ENCODE measurements at regions not wholly inside any gene's neighbourhood (a gene's known extent, or its start where the extent isn't known, plus 50 kb on each side); places are given as distances from the start of the nearest gene placed in this dataset.
A peak's percentile ranks its signal among the peaks of the same experiment; 100 is the strongest.

DNA sequence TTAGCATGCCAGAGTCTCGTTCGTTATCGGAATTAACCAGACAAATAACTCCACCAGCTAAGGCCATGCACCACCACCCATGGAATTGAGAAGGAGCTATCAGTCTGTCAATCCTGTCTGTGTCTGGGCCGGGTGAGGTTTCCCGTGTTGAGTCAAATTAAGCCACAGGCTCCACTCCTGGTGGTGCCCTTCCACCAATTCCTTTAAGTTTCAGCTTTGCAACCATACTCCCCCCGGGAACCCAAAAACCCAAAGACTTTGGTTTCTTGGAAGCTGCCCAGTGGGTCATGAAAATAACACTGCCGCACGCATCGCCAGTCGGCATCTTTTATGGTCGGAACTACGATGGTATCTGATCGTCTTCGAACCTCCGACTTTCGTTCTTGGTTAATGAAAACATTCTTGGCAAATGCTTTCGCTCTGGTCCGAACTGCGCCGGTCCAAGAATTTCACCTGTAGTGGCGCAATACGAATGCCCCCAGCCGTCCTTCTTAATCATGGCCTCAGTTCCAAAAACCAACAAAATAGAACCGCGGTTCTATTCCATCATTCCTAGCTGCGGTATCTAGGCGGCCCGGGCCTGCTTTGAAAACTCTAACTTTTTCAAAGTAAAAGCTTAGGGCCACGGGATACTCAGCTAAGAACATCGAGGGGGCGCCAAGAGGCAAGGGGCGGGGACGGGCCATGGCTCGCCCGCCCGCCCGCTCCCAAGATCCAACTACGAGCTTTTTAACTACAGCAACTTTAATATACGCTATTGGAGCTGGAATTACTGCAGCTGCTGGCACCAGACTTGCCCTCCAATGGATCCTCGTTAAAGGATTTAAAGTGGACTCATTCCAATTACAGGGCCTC is 1958.5 kb upstream of the DEFB115 start:
- H3K27me3 ChIP-seq (ENCODE audit: control insufficient read depth, insufficient read depth, low read length) = no peaks in the 10 kb centered on the region
- intact Hi-C loops (cut with DNase I) = no loop called here
- H3K9ac ChIP-seq (ENCODE audit: low read length in 3 of 3) = no peak overlapping the region
- no peak overlapping the region for H3K27ac ChIP-seq (ENCODE audit: low read depth in 2 of 2, low read length in 2 of 2)
- H3K36me3 ChIP-seq (ENCODE audit: control insufficient read depth in 2 of 3, insufficient read depth in 3 of 3, low read length in 3 of 3) = no peaks in the 10 kb centered on the region
- FAIRE-seq (no peak), DNase-seq (no peak)
- H3K4me3 ChIP-seq (ENCODE audit: low read length in 3 of 3) = no peak overlapping the region
- H3K9me3 ChIP-seq (ENCODE audit: control insufficient read depth in 2 of 3, insufficient read depth in 1 of 3, low read length in 3 of 3) = no peaks in the 10 kb centered on the region
- TF ChIP-seq, protein P1, sequence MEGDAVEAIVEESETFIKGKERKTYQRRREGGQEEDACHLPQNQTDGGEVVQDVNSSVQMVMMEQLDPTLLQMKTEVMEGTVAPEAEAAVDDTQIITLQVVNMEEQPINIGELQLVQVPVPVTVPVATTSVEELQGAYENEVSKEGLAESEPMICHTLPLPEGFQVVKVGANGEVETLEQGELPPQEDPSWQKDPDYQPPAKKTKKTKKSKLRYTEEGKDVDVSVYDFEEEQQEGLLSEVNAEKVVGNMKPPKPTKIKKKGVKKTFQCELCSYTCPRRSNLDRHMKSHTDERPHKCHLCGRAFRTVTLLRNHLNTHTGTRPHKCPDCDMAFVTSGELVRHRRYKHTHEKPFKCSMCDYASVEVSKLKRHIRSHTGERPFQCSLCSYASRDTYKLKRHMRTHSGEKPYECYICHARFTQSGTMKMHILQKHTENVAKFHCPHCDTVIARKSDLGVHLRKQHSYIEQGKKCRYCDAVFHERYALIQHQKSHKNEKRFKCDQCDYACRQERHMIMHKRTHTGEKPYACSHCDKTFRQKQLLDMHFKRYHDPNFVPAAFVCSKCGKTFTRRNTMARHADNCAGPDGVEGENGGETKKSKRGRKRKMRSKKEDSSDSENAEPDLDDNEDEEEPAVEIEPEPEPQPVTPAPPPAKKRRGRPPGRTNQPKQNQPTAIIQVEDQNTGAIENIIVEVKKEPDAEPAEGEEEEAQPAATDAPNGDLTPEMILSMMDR (IDR thresholded peaks at IDR 0.05; ENCODE audit: borderline replicate concordance, extremely low read depth, insufficient read depth) = no peak
- no peaks in the 10 kb centered on the region for H3K4me1 ChIP-seq (ENCODE audit: control insufficient read depth in 2 of 3, insufficient read depth in 2 of 3, low read depth in 1 of 3, low read length in 3 of 3)

DNA sequence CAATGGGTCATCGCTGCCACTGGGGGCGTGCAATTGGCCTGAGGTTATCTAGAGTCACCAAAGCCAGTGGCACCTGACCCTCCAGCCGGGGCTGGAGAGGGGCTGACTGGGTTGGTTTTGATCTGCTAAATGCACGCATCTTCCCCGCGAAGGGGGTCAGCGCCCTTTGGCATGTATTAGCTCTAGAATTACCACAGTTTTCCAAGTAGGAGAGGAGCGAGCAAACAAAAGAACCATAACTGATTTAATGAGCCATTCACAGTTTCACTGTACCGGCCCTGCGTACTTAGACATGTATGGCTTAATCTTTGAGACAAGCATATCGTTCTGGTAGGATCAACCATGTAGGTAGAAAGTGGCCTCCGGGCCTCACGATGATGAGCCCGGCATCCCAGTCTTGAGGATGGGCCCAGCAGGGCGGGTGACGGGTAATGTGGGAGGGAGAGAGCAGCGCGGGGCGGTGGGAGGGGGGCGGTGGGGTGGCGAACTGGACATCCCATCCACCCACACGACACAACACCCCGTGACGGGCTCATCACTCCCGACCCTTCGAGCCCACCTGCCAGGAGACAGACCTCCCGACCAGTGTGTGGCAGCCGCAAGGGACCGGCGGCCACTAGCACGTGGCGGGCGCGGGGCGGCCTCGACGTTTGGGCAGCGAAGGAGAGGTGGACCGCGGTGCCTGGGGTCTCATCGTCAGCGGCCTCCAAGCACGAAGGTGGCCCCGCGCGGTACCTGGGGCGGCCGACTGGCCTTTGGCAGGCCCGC is 1957.5 kb upstream of the DEFB115 start:
- no peak overlapping the region for H3K4me3 ChIP-seq (ENCODE audit: low read length in 3 of 3)
- FAIRE-seq (no peak), DNase-seq (no peak)
- no peaks in the 10 kb centered on the region for H3K4me1 ChIP-seq (ENCODE audit: control insufficient read depth in 2 of 3, insufficient read depth in 2 of 3, low read depth in 1 of 3, low read length in 3 of 3)
- H3K27me3 ChIP-seq (ENCODE audit: control insufficient read depth, insufficient read depth, low read length) = no peaks in the 10 kb centered on the region
- intact Hi-C loops (cut with DNase I) = no loop called here
- no peaks in the 10 kb centered on the region for H3K36me3 ChIP-seq (ENCODE audit: control insufficient read depth in 2 of 3, insufficient read depth in 3 of 3, low read length in 3 of 3)
- no peak overlapping the region for H3K27ac ChIP-seq (ENCODE audit: low read depth in 2 of 2, low read length in 2 of 2)
- H3K9me3 ChIP-seq (ENCODE audit: control insufficient read depth in 2 of 3, insufficient read depth in 1 of 3, low read length in 3 of 3) = peaks cover 0 to 3% (median 0%) of the 10 kb centered on the region in 3 donors
- TF ChIP-seq, protein P1 (IDR thresholded peaks at IDR 0.05; ENCODE audit: borderline replicate concordance, extremely low read depth, insufficient read depth) = no peak
- no peak overlapping the region for H3K9ac ChIP-seq (ENCODE audit: low read length in 3 of 3)

DNA sequence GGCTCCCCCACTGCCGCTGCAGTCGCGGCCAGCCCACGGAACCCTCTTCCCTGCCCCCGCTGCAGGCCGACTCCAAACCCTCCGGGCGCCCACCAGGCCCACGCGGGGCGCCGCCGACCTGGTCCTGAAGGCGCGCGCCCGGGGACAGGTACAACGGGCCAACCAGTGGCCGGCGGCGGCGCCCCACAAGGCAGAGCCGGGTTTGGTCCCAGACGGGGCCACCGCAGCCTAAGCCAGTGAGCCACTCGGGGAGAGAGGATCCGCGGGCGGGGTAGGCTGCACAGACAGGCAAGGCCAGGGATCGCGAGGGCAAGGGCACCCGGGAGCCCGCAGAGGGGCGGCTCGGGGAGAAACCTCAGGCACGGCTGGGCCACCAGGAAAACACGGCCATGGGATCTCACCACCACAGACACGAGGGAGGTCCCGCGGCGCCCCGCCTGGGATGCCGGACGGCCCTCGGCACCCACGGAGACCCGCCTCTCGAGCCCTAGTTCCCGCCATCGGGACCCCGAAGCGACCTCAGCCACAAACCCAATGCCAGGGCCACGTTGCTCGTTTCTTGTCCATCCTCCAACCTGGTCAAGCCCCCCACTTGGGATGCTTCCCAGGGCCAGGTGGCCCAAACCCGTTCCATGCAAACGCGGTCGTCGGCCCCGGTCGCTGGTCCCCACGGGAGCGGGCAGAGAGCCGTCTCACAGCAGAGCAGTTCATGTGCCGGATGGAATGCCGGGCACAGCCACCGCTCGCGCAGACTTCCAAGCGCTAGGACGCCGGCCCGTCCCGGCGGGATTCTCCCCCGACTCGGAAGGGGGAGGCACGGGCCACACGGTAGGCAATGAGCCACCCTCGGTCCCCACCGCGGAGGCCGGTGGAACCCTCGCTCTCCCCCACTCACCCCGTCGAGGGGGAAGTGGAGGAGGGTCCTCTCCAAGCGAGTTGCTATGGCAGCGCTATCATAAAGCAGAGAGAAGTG is 1956.6 kb upstream of the DEFB115 start:
- Histone ChIP-seq H3K9me3 (ENCODE audit: control insufficient read depth in 2 of 3, insufficient read depth in 1 of 3, low read length in 3 of 3) (peaks cover 0 to 3% (median 0%) of the 10 kb centered on the region in 3 donors), H3K27me3 (ENCODE audit: control insufficient read depth, insufficient read depth, low read length) (no peaks in the 10 kb centered on the region), H3K9ac (ENCODE audit: low read length in 3 of 3) (no peak overlapping the region), H3K27ac (ENCODE audit: low read depth in 2 of 2, low read length in 2 of 2) (no peak overlapping the region), H3K4me1 (ENCODE audit: control insufficient read depth in 2 of 3, insufficient read depth in 2 of 3, low read depth in 1 of 3, low read length in 3 of 3) (no peaks in the 10 kb centered on the region), H3K36me3 (ENCODE audit: control insufficient read depth in 2 of 3, insufficient read depth in 3 of 3, low read length in 3 of 3) (no peaks in the 10 kb centered on the region), H3K4me3 (ENCODE audit: low read length in 3 of 3) (no peak overlapping the region)
- DNase-seq (peak in 1 of 5 donors; percentile 77), FAIRE-seq (no peak)
- intact Hi-C loops (cut with DNase I) = no loop called here
- TF ChIP-seq, protein P1 (IDR thresholded peaks at IDR 0.05; ENCODE audit: borderline replicate concordance, extremely low read depth, insufficient read depth) = no peak

Data from kidney (tissue), 13 donors.